Lung (tissue), 11 donors: ENCODE measurements at regions not wholly inside any gene's neighbourhood (a gene's known extent, or its start where the extent isn't known, plus 50 kb on each side); places are given as distances from the start of the nearest gene placed in this dataset.

Source experiments
- ATAC-seq: fragments of 200-7000 bp; cut with Tn5 transposase; one replicate; pipeline ENCODE4 v1.9.1; 2020; ENCODE audit warnings: moderate number of reproducible peaks; ENCODE audit not compliant: insufficient read depth, low FRiP score
- DNase-seq, 3 donors: peaks; one replicate each; pipeline ENCODE4 v3.0.0-alpha.2; 2013 to 2017
- H3K27ac ChIP-seq, 2 donors: one replicate each; pipeline ENCODE4 v1.5.1; 2013; ENCODE audit warnings: mild to moderate bottlenecking in 2 of 2, moderate library complexity in 2 of 2, control low read depth in 1 of 2, inconsistent platforms in 1 of 2, low read depth in 1 of 2, low read length in 1 of 2
- H3K27me3 ChIP-seq, 3 donors: one replicate each; pipeline ENCODE4 v1.5.1; 2013; ENCODE audit warnings: low read length in 2 of 3; ENCODE audit not compliant: control insufficient read depth in 3 of 3, insufficient read depth in 3 of 3
- H3K36me3 ChIP-seq, 4 donors: one replicate each; pipeline ENCODE4 v1.5.1; 2013; ENCODE audit warnings: low read length in 4 of 4, mild to moderate bottlenecking in 1 of 4, moderate library complexity in 1 of 4; ENCODE audit not compliant: control insufficient read depth in 4 of 4, insufficient read depth in 4 of 4
- H3K4me1 ChIP-seq, 5 donors: one replicate each; pipeline ENCODE4 v1.5.1; 2013; ENCODE audit warnings: low read length in 5 of 5, mild to moderate bottlenecking in 2 of 5, moderate library complexity in 1 of 5; ENCODE audit not compliant: control insufficient read depth in 5 of 5, insufficient read depth in 5 of 5
- H3K4me3 ChIP-seq: one replicate; pipeline ENCODE4 v1.5.1; 2013; ENCODE audit warnings: mild to moderate bottlenecking, control low read depth, moderate library complexity
- H3K9ac ChIP-seq, 2 donors: one replicate each; pipeline ENCODE4 v1.5.1; 2013; ENCODE audit warnings: low read length in 2 of 2, control low read depth in 1 of 2; ENCODE audit not compliant: insufficient read depth in 1 of 2
- H3K9me3 ChIP-seq, 4 donors: one replicate each; pipeline ENCODE4 v1.5.1; 2013; ENCODE audit warnings: low read length in 3 of 4, mild to moderate bottlenecking in 1 of 4, moderate library complexity in 1 of 4; ENCODE audit not compliant: control insufficient read depth in 4 of 4, insufficient read depth in 3 of 4
- WGBS, 2 donors: extraction: QIAGEN DNeasy Blood & Tissue Kit; methylation state at CpG; one replicate each; pipeline ENCODE4 v1.1.7; 2013; 5-methylcytosine and 5-hydroxymethylcytosine counted together
- TF ChIP-seq, protein P1 (sequence below): IDR thresholded peaks from 2 replicates; pipeline ENCODE4 v1.5.1; 2012; ENCODE audit warnings: mild to moderate bottlenecking; ENCODE audit errors: control extremely low read depth, extremely low read depth
- donor health status: control.
- donor health status: control.
- donor health status: Bipolar disorder and iron deficiency.
- donor health status: healthy.
- donor health status: DM: yes; HTN: yes; CAD: no.

DNA sequence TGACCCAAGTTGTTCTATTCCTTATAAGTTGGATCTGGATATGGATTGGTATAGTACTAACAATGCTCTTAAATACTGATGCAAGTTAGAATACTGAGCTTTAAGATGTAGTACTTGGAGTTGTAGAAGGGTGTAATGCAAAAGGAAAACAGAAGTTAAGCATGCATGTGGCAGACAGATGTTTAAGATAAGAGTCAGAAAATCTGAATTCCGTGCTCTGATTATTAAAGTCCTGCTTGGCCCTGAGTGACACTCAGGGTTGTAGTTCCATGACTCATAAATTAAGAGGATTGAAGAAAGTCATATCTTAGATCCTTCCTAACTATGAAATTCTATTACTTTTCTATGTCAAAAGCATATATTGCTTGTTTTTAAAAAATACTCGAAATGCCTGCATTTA, 250.6 kb downstream of the RPRM start:
- Histone ChIP-seq H3K4me3 (no peak overlapping the region), H3K27me3 (no peaks in the 10 kb centered on the region), H3K27ac (no peak overlapping the region), H3K9ac (no peak overlapping the region), H3K36me3 (no peaks in the 10 kb centered on the region), H3K9me3 (peaks cover 0 to 6% (median 0%) of the 10 kb centered on the region in 4 donors), H3K4me1 (no peaks in the 10 kb centered on the region)
- ATAC-seq = no peak
- no peak for DNase-seq
- 68 to 72% methylated on average over 2 of the region's 2 CpGs for WGBS, 2 donors
- TF ChIP-seq, protein P1, sequence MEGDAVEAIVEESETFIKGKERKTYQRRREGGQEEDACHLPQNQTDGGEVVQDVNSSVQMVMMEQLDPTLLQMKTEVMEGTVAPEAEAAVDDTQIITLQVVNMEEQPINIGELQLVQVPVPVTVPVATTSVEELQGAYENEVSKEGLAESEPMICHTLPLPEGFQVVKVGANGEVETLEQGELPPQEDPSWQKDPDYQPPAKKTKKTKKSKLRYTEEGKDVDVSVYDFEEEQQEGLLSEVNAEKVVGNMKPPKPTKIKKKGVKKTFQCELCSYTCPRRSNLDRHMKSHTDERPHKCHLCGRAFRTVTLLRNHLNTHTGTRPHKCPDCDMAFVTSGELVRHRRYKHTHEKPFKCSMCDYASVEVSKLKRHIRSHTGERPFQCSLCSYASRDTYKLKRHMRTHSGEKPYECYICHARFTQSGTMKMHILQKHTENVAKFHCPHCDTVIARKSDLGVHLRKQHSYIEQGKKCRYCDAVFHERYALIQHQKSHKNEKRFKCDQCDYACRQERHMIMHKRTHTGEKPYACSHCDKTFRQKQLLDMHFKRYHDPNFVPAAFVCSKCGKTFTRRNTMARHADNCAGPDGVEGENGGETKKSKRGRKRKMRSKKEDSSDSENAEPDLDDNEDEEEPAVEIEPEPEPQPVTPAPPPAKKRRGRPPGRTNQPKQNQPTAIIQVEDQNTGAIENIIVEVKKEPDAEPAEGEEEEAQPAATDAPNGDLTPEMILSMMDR = no peak

DNA sequence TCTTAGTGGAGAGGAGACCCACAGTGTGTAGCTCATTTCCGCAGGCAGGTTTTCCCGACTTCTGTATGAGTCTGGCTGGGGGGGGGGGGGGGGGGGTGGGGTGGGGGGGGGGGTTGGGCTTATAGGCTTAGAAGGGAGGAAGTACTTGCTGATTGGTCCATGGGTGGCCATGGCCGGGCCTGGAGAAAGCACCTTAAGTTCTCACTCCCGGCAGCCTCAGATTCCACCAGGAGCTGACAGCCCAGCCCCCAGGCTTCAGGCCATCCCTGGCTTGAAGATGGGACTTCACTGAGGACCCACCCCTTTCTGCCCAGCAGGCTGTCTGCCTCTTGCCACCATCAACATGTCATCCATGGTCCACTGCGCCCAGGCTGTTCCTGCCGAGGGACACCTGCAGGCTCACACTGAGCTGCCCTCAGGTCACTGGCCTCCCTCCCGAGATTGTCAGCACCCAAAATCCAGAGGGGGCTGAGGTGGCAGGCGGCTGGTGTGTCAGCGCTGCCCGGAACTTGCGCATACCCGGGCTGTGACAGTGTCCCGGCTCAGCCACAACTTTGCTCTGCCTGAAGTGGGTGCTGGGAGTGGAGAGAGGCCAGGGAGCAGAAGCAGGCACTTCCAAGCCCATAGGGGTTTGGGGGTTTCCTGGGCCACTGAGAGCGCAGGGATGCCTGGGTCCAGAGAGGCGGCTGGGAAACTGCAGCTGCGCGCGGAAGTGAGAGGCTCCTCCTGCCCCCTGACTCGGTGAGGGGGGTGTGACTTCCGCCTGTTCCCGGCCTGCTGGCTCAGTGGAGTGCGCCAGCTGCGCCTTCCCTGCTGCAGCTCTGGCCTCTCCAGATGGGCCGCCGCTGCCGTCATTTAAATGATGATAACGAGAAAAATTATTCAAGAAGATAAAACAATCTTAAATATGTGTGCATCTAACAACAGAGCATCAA, 256.1 kb downstream of the RPRM start:
- TF ChIP-seq, protein P1 = no peak
- Histone ChIP-seq H3K9ac (no peak overlapping the region), H3K9me3 (peaks cover 0 to 6% (median 3%) of the 10 kb centered on the region in 4 donors), H3K36me3 (no peaks in the 10 kb centered on the region), H3K27ac (no peak overlapping the region), H3K4me1 (no peaks in the 10 kb centered on the region), H3K4me3 (no peak overlapping the region), H3K27me3 (no peaks in the 10 kb centered on the region)
- WGBS, 2 donors = 94 to 98% methylated on average over 27 of the region's 27 CpGs
- ATAC-seq = no peak
- DNase-seq = no peak

DNA sequence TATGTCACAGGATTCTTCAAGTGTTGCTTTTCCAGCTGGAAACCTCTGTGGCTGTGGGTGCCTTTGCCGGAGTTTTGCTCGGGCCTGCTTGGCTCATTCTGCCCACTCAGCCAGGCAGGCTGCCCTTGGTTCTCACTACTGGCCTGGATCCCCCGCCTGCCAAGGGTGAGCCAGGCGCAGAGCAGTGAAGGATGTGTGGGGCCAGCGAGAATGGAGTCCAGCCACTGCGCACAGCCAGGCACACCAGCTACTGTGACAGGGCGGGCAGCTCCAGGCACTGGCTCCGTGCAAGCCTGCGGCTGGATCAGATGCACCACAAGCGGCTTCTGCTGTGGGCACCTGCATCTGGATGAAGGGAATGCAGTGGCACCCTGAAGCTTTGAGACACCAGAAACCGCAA, 257.1 kb downstream of the RPRM start:
- 96 to 97% methylated on average over 11 of the region's 11 CpGs for WGBS, 2 donors
- DNase-seq (no peak), ATAC-seq (no peak)
- Histone ChIP-seq H3K36me3 (no peaks in the 10 kb centered on the region), H3K4me3 (no peak overlapping the region), H3K4me1 (no peaks in the 10 kb centered on the region), H3K27me3 (no peaks in the 10 kb centered on the region), H3K9ac (no peak overlapping the region), H3K9me3 (peaks cover 0 to 6% (median 0%) of the 10 kb centered on the region in 4 donors), H3K27ac (no peak overlapping the region)
- TF ChIP-seq, protein P1 = no peak
